GM12878 (cell line): ENCODE measurements at regions not wholly inside any gene's neighbourhood (a gene's known extent, or its start where the extent isn't known, plus 50 kb on each side); places are given as distances from the start of the nearest gene placed in this dataset.

Experiments used
- CHD2 ChIP-seq: IDR thresholded peaks from 2 replicates; pipeline ENCODE4 v1.6.1; 2011; ENCODE audit warnings: low read depth, low read length, improper control_type of control experiment, borderline replicate concordance
- CHD4 ChIP-seq: fragments of 200-600 bp; sonication (generic); IDR thresholded peaks from 2 replicates; pipeline ENCODE4 v1.6.1; 2016; ENCODE audit warnings: mild to moderate bottlenecking
- CREM ChIP-seq: IDR thresholded peaks from 2 replicates; pipeline ENCODE4 v1.6.1; 2014; ENCODE audit warnings: antibody characterized with exemption, low read depth
- EP300 ChIP-seq, 2 experiments: fragments of 150-350 bp in 1 of 2; IDR thresholded peaks; 2 replicates each; pipeline ENCODE4 v1.6.1; 2011 to 2012; ENCODE audit warnings: low read depth in 2 of 2, low read length in 2 of 2, borderline replicate concordance in 1 of 2, improper control_type of control experiment in 1 of 2, inconsistent platforms in 1 of 2; ENCODE audit not compliant: control insufficient read depth in 1 of 2
- MXI1 ChIP-seq: fragments of 150-350 bp; IDR thresholded peaks from 2 replicates; pipeline ENCODE4 v1.6.1; 2011; ENCODE audit warnings: low read depth, mild to moderate bottlenecking, inconsistent platforms, low read length, improper control_type of control experiment
- POLR2A ChIP-seq: IDR thresholded peaks from 2 replicates; pipeline ENCODE4 v1.6.1; 2011; ENCODE audit warnings: low read depth, mild to moderate bottlenecking, low read length
- POLR2AphosphoS5 ChIP-seq: IDR thresholded peaks from 2 replicates; pipeline ENCODE4 v1.6.1; 2011; ENCODE audit warnings: mild to moderate bottlenecking, low read length, inconsistent platforms
- SREBF2 ChIP-seq: IDR thresholded peaks from 2 replicates; pipeline ENCODE4 v1.6.1; 2012; ENCODE audit warnings: mild to moderate bottlenecking, low read length
- TF ChIP-seq, protein P1 (sequence below): IDR thresholded peaks from 2 replicates; pipeline ENCODE4 v1.6.1; 2011; ENCODE audit warnings: low read depth, mild to moderate bottlenecking, low read length, moderate library complexity, borderline replicate concordance; ENCODE audit errors: extremely low read depth
- TF ChIP-seq, protein P2 (sequence below), 3 experiments: IDR thresholded peaks in 2 of 3; conservative IDR thresholded peaks in 1 of 3; 2 replicates each; pipeline ENCODE4 v1.5.1; 2011; ENCODE audit warnings: low read depth in 3 of 3, low read length in 3 of 3, mild to moderate bottlenecking in 3 of 3, control low read depth in 2 of 3, moderate library complexity in 2 of 3, inconsistent platforms in 1 of 3, mixed read lengths in 1 of 3; ENCODE audit not compliant: control insufficient read depth in 2 of 3, insufficient read depth in 1 of 3; ENCODE audit errors: extremely low read depth in 1 of 3
- TF ChIP-seq, protein P3 (sequence below): IDR thresholded peaks from 2 replicates; pipeline ENCODE4 v1.6.1; 2011; ENCODE audit warnings: low read depth, low read length, improper control_type of control experiment, borderline replicate concordance

DNA sequence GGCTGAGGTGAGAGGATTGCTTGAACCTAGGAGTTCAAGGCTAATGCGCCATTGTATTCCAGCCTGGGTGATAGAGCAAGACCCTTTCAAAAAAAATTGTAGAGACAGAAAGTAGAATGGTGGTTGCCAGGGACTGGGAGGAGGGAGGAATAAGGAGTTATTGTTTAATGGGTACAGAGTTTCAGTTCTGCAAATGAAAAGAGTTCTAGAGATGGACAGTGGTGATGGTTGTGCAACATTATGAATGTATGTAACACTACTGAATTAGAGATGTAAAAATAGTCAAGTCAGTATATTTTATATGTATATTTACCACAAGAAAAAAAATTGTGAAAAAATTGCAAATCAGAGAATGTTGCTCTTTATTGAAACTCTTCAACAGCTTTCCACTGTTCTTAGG, 266.5 kb upstream of the NPY start:
- TF ChIP-seq, protein P1, sequence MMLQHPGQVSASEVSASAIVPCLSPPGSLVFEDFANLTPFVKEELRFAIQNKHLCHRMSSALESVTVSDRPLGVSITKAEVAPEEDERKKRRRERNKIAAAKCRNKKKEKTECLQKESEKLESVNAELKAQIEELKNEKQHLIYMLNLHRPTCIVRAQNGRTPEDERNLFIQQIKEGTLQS, result no peak
- TF ChIP-seq SREBF2, result no peak
- TF ChIP-seq CHD2, result no peak
- TF ChIP-seq, protein P2, sequence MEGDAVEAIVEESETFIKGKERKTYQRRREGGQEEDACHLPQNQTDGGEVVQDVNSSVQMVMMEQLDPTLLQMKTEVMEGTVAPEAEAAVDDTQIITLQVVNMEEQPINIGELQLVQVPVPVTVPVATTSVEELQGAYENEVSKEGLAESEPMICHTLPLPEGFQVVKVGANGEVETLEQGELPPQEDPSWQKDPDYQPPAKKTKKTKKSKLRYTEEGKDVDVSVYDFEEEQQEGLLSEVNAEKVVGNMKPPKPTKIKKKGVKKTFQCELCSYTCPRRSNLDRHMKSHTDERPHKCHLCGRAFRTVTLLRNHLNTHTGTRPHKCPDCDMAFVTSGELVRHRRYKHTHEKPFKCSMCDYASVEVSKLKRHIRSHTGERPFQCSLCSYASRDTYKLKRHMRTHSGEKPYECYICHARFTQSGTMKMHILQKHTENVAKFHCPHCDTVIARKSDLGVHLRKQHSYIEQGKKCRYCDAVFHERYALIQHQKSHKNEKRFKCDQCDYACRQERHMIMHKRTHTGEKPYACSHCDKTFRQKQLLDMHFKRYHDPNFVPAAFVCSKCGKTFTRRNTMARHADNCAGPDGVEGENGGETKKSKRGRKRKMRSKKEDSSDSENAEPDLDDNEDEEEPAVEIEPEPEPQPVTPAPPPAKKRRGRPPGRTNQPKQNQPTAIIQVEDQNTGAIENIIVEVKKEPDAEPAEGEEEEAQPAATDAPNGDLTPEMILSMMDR (IDR thresholded peaks at IDR 0.05 in 2 of 3, conservative IDR thresholded peaks at IDR 0.05 in 1 of 3; ENCODE audit: control insufficient read depth in 2 of 3, extremely low read depth in 1 of 3, insufficient read depth in 1 of 3, low read depth in 3 of 3, low read length in 3 of 3), result no peak
- TF ChIP-seq, protein P3, sequence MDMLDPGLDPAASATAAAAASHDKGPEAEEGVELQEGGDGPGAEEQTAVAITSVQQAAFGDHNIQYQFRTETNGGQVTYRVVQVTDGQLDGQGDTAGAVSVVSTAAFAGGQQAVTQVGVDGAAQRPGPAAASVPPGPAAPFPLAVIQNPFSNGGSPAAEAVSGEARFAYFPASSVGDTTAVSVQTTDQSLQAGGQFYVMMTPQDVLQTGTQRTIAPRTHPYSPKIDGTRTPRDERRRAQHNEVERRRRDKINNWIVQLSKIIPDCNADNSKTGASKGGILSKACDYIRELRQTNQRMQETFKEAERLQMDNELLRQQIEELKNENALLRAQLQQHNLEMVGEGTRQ, result no peak
- TF ChIP-seq MXI1, result no peak
- TF ChIP-seq CHD4, result no peak
- TF ChIP-seq EP300 (IDR thresholded peaks at IDR 0.05; ENCODE audit: borderline replicate concordance in 1 of 2, control insufficient read depth in 1 of 2, low read depth in 2 of 2, low read length in 2 of 2), result no peak
- no peak for TF ChIP-seq CREM
- no peak for TF ChIP-seq POLR2AphosphoS5
- TF ChIP-seq POLR2A, result no peak
